ENCODE measurements at regions not wholly inside any gene's neighbourhood (a gene's known extent, or its start where the extent isn't known, plus 50 kb on each side); places are given as distances from the start of the nearest gene placed in this dataset.

DNA sequence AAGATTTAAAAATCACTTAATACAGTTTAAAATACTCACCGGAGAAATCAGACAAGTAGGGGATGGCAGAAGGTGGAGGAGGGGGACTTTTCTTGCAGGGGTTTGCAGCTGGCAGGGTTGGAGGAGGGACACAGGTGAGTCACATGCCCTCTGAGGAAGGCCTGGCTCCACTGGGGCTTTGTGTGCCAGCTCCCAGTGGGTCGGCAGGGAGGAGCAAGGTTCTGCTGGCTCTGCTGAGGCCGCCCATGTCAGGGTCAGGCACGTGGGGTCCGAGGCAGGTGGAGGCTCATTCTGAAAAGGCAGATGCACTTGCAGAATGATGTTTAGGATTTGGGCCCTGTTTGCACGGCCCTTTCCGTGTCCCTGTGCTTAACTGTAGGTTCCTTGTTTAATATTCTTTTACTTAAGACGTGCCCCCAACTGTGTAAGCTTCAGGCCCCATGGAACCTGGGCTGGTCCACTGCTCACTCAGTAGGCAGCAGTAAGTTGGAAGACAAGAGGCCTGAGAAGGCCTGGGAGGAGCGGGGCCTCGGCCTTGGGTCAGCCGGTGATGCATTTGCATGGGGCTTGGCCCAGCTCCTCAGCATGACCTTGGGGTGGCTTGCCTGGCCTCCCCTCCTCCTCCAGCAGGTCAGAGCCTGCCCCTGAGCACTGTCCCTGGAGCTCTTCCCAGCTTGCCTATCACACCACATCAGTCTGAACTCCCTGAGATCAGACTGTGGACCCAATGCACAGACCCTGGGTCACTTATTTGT lies 141.0 kb downstream of the GLI2 start:
- POLR2A ChIA-PET = no interaction called here
- no peak overlapping the region for H3K4me3 ChIP-seq
- H3K9me3 ChIP-seq = no peaks in the 10 kb centered on the region
- TF ChIP-seq, protein P1, sequence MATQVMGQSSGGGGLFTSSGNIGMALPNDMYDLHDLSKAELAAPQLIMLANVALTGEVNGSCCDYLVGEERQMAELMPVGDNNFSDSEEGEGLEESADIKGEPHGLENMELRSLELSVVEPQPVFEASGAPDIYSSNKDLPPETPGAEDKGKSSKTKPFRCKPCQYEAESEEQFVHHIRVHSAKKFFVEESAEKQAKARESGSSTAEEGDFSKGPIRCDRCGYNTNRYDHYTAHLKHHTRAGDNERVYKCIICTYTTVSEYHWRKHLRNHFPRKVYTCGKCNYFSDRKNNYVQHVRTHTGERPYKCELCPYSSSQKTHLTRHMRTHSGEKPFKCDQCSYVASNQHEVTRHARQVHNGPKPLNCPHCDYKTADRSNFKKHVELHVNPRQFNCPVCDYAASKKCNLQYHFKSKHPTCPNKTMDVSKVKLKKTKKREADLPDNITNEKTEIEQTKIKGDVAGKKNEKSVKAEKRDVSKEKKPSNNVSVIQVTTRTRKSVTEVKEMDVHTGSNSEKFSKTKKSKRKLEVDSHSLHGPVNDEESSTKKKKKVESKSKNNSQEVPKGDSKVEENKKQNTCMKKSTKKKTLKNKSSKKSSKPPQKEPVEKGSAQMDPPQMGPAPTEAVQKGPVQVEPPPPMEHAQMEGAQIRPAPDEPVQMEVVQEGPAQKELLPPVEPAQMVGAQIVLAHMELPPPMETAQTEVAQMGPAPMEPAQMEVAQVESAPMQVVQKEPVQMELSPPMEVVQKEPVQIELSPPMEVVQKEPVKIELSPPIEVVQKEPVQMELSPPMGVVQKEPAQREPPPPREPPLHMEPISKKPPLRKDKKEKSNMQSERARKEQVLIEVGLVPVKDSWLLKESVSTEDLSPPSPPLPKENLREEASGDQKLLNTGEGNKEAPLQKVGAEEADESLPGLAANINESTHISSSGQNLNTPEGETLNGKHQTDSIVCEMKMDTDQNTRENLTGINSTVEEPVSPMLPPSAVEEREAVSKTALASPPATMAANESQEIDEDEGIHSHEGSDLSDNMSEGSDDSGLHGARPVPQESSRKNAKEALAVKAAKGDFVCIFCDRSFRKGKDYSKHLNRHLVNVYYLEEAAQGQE (IDR thresholded peaks at IDR 0.05) = no peak
- TF ChIP-seq ZC3H11A (IDR thresholded peaks at IDR 0.05) = no peak
- TF ChIP-seq CTCF (IDR thresholded peaks at IDR 0.05) = no peak
- no peak for TF ChIP-seq CEBPB (IDR thresholded peaks at IDR 0.05)
- no peak for TF ChIP-seq NPAS2 (CRISPR knock-in tag; IDR thresholded peaks at IDR 0.05; ENCODE audit: borderline replicate concordance)
- TF ChIP-seq E2F6 (IDR thresholded peaks at IDR 0.05; ENCODE audit: borderline replicate concordance, low read depth) = no peak
- no peak for TF ChIP-seq GATA3 (IDR thresholded peaks at IDR 0.05; ENCODE audit: borderline replicate concordance)
- TF ChIP-seq KDM1A (IDR thresholded peaks at IDR 0.05; ENCODE audit: low read depth) = no peak
- ATAC-seq (0 out of 6 replicates have a peak, but pooled peaks of 1 of the 2 experiments have one; percentile 8), DNase-seq (ENCODE audit: low read depth in 1 of 2, low spot score in 1 of 2) (no peak), FAIRE-seq (no peak)
- H3K4me2 ChIP-seq = no peak overlapping the region
- peaks cover 19% of the 10 kb centered on the region for H3K4me1 ChIP-seq
- CTCF ChIA-PET = interaction anchor here (1.8 kb wide), 1 partner anchor 10 kb away, joined by 4 read pairs; no protein-coding TSS in a partner anchor
- WGBS (ENCODE audit: missing lambda C conversion rate) = 83% methylated on average over 8 of the region's 11 CpGs
- peak overlapping the region in 1 of 2 experiments; percentile 38; a peak in 1 of 6 replicates for H3K27ac ChIP-seq

- no peak for FAIRE-seq
- TF ChIP-seq MAFK (IDR thresholded peaks at IDR 0.05; ENCODE audit: partially characterized antibody) = peak; percentile 83
- TF ChIP-seq MAZ (IDR thresholded peaks at IDR 0.05; ENCODE audit: borderline replicate concordance, low read depth, low read length) = no peak
- 88% methylated on average over 7 of the region's 7 CpGs for WGBS (ENCODE audit: missing lambda C conversion rate)
These were observed 141.7 kb downstream of the GLI2 start for GRCh38 chr2:120877409-120877808.

DNA sequence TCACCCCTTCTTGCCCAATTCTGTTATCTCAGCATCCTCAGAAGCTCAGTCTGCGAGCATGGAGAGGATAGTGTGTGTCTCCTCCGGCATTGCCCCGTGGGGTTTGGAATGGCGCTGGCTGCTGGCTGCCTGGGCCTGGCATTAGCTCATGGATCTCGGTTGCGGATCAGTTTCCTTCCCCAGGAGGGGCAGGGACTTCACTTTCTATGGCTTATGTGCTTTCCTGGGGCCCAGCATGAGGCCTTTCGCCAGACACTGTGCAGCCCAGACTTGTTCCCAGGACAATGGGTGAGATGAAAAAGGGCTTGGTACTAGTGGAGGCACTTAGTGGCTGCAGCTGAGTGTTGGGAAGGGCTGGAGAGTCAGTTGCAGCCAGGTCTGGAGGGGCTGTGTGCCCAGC lies 143.3 kb downstream of the GLI2 start:
- POLR2A ChIA-PET = no interaction called here
- CTCF ChIA-PET = interaction anchor here (0.9 to 1.2 kb wide), 3 partner anchors 21 to 192 kb away, joined by 4 read pairs; no protein-coding TSS in a partner anchor

More at GRCh38 chr2:120877409-120877808, 141.7 kb downstream of the GLI2 start:
- DNase-seq (ENCODE audit: low read depth in 1 of 2, low spot score in 1 of 2) (no peak), ATAC-seq (no peak)
- H3K4me2 ChIP-seq = no peak overlapping the region
- ChIA-PET POLR2A (no interaction called here), CTCF (interaction anchor here (1.8 kb wide), 1 partner anchor 11 kb away, joined by 4 read pairs; no protein-coding TSS in a partner anchor)
- no peaks in the 10 kb centered on the region for H3K9me3 ChIP-seq
- peaks cover 19% of the 10 kb centered on the region for H3K4me1 ChIP-seq
- no peak overlapping the region for H3K4me3 ChIP-seq
- H3K27ac ChIP-seq = no peak overlapping the region; a peak in 1 of 6 replicates

More for the DNA sequence above, 143.3 kb downstream of the GLI2 start:
- peaks cover 19% of the 10 kb centered on the region for H3K4me1 ChIP-seq
- no peak overlapping the region for H3K4me3 ChIP-seq
- FAIRE-seq (no peak), DNase-seq (ENCODE audit: low read depth in 1 of 2, low spot score in 1 of 2) (no peak), ATAC-seq (peak in 1 of 2 experiments; percentile 7; a peak in 1 of 6 replicates)
- no peak overlapping the region for H3K4me2 ChIP-seq
- WGBS (ENCODE audit: missing lambda C conversion rate) = 95% methylated on average over 5 of the region's 7 CpGs
- H3K27ac ChIP-seq = peak overlapping the region in 1 of 2 experiments; percentile 38; a peak in 1 of 6 replicates
- no peak for TF ChIP-seq ZNF302 (CRISPR knock-in tag; IDR thresholded peaks at IDR 0.05)
- no peak for TF ChIP-seq HOXB5 (CRISPR knock-in tag; IDR thresholded peaks at IDR 0.05)
- TF ChIP-seq, protein P2, sequence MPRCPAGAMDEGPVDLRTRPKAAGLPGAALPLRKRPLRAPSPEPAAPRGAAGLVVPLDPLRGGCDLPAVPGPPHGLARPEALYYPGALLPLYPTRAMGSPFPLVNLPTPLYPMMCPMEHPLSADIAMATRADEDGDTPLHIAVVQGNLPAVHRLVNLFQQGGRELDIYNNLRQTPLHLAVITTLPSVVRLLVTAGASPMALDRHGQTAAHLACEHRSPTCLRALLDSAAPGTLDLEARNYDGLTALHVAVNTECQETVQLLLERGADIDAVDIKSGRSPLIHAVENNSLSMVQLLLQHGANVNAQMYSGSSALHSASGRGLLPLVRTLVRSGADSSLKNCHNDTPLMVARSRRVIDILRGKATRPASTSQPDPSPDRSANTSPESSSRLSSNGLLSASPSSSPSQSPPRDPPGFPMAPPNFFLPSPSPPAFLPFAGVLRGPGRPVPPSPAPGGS (IDR thresholded peaks at IDR 0.05) = no peak
- TF ChIP-seq JUN (IDR thresholded peaks at IDR 0.05) = no peak
- TF ChIP-seq NFE2L2 (conservative IDR thresholded peaks at IDR 0.05; ENCODE audit: low read length) = no peak
- TF ChIP-seq RCOR1 (IDR thresholded peaks at IDR 0.05; ENCODE audit: low read depth, low read length) = no peak
- TF ChIP-seq KDM1A (IDR thresholded peaks at IDR 0.05; ENCODE audit: low read depth) = no peak
- no peak for TF ChIP-seq HOXB13 (CRISPR knock-in tag; IDR thresholded peaks at IDR 0.05; ENCODE audit: low read depth)
- TF ChIP-seq SMC3 (IDR thresholded peaks at IDR 0.05) = no peak
- no peak for TF ChIP-seq CTCF (IDR thresholded peaks at IDR 0.05)
- no peak for TF ChIP-seq CHD2 (IDR thresholded peaks at IDR 0.05; ENCODE audit: low read length, partially characterized antibody)
- no peaks in the 10 kb centered on the region for H3K9me3 ChIP-seq
